Ishikawa (cell line): ENCODE measurements at regions not wholly inside any gene's neighbourhood (a gene's known extent, or its start where the extent isn't known, plus 50 kb on each side); places are given as distances from the start of the nearest gene placed in this dataset.

Experiments used
- CEBPB ChIP-seq: IDR thresholded peaks from 2 replicates; pipeline ENCODE4 v1.6.1; 2012
- CREB1 ChIP-seq: IDR thresholded peaks from 2 replicates; pipeline ENCODE4 v1.6.1; 2012; ENCODE audit warnings: low read depth
- EGR1 ChIP-seq: IDR thresholded peaks from 2 replicates; pipeline ENCODE4 v1.6.1; 2012
- EP300 ChIP-seq: IDR thresholded peaks from 2 replicates; pipeline ENCODE4 v1.6.1; 2012; ENCODE audit warnings: borderline replicate concordance
- FOXM1 ChIP-seq: IDR thresholded peaks from 2 replicates; pipeline ENCODE4 v1.6.1; 2012; ENCODE audit warnings: low read depth, borderline replicate concordance
- NFIC ChIP-seq: IDR thresholded peaks from 2 replicates; pipeline ENCODE4 v1.6.1; 2012
- RAD21 ChIP-seq: IDR thresholded peaks from 2 replicates; pipeline ENCODE4 v1.6.1; 2012; ENCODE audit warnings: low read depth
- TAF1 ChIP-seq: IDR thresholded peaks from 2 replicates; pipeline ENCODE4 v1.6.1; 2012; ENCODE audit warnings: low read depth, mild to moderate bottlenecking
- TCF12 ChIP-seq: IDR thresholded peaks from 2 replicates; pipeline ENCODE4 v1.6.1; 2012; ENCODE audit warnings: low read depth
- TEAD4 ChIP-seq: IDR thresholded peaks from 2 replicates; pipeline ENCODE4 v1.6.1; 2012
- YY1 ChIP-seq: IDR thresholded peaks from 2 replicates; pipeline ENCODE4 v1.6.1; 2012; ENCODE audit warnings: low read depth
- ZBTB7A ChIP-seq: IDR thresholded peaks from 2 replicates; pipeline ENCODE4 v1.6.1; 2012; ENCODE audit warnings: low read depth
- TF ChIP-seq, protein P1 (sequence below): IDR thresholded peaks from 2 replicates; pipeline ENCODE4 v1.6.1; 2012
- TF ChIP-seq, protein P2 (sequence below): IDR thresholded peaks from 2 replicates; pipeline ENCODE4 v1.6.1; 2012; ENCODE audit warnings: low read depth, mild to moderate bottlenecking
- TF ChIP-seq, protein P3 (sequence below): IDR thresholded peaks from 2 replicates; pipeline ENCODE4 v1.6.1; 2012

DNA sequence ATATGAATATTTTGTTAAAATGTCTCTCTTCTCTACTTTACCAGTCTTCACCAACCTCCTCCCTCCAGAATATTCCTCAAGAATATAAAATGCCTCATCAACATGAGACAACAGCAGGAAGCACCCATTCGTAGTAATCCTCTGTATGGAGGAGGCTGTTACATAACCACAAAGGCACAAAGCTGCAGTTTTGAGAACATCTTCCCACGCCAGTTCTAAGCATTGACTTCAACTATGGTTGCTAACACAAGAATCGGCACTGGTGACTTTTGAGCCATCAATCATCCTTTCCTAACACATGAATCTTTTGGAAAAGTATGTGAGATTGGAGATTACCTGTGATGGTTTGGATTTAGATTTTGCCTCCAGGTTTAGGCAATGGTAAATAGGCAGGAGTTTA, 54.9 kb upstream of the CYP1B1 start:
- TF ChIP-seq TEAD4 (no peak), TAF1 (no peak)
- TF ChIP-seq, protein P1, sequence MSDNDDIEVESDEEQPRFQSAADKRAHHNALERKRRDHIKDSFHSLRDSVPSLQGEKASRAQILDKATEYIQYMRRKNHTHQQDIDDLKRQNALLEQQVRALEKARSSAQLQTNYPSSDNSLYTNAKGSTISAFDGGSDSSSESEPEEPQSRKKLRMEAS: no peak
- TF ChIP-seq, protein P2, sequence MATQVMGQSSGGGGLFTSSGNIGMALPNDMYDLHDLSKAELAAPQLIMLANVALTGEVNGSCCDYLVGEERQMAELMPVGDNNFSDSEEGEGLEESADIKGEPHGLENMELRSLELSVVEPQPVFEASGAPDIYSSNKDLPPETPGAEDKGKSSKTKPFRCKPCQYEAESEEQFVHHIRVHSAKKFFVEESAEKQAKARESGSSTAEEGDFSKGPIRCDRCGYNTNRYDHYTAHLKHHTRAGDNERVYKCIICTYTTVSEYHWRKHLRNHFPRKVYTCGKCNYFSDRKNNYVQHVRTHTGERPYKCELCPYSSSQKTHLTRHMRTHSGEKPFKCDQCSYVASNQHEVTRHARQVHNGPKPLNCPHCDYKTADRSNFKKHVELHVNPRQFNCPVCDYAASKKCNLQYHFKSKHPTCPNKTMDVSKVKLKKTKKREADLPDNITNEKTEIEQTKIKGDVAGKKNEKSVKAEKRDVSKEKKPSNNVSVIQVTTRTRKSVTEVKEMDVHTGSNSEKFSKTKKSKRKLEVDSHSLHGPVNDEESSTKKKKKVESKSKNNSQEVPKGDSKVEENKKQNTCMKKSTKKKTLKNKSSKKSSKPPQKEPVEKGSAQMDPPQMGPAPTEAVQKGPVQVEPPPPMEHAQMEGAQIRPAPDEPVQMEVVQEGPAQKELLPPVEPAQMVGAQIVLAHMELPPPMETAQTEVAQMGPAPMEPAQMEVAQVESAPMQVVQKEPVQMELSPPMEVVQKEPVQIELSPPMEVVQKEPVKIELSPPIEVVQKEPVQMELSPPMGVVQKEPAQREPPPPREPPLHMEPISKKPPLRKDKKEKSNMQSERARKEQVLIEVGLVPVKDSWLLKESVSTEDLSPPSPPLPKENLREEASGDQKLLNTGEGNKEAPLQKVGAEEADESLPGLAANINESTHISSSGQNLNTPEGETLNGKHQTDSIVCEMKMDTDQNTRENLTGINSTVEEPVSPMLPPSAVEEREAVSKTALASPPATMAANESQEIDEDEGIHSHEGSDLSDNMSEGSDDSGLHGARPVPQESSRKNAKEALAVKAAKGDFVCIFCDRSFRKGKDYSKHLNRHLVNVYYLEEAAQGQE: no peak

DNA sequence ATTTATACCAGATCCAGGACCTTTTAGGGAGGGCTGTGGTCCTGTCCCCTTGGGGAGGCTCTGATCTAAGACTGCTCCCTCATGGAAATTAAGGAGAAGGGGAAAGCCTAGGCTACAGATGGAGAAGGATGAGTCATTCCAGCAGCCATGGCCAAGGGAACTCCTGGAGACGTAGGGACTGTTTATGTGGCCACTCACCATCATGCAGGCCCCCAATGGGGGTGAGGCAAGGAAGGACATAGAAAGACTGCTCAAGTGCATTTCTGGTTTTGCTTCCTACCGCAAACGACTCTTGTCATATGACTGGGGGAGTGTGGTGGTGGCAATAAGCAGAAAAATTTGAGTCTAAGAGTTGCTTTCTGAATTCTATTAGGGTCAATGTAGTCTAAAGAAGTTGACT, 54.0 kb upstream of the CYP1B1 start:
- no peak for TF ChIP-seq ZBTB7A
- TF ChIP-seq NFIC: no peak
- TF ChIP-seq, protein P3, sequence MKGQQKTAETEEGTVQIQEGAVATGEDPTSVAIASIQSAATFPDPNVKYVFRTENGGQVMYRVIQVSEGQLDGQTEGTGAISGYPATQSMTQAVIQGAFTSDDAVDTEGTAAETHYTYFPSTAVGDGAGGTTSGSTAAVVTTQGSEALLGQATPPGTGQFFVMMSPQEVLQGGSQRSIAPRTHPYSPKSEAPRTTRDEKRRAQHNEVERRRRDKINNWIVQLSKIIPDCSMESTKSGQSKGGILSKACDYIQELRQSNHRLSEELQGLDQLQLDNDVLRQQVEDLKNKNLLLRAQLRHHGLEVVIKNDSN: no peak
- TF ChIP-seq CREB1: no peak
- no peak for TF ChIP-seq TCF12
- TF ChIP-seq EP300: no peak

DNA sequence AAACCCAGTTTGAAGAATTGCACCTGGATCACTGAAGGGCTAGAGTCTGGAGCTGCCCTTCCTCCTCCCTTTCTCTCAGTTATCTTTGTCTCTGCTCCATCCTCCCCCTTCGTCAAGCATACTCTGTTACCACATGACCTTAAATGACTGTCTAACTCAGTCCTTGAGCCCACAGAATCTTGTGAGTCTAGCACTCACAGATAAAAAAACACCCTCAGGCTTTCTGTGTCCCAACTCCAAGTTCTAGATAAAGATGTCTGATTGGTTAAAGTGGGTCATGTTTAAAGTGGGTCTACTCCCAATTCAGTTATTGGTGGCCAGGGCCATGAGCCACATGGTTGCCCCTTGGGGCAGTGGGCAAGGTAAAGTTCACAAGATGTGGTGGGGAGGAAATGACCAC, 53.5 kb upstream of the CYP1B1 start:
- TF ChIP-seq FOXM1: no peak
- no peak for TF ChIP-seq TEAD4
- TF ChIP-seq CEBPB: no peak
- TF ChIP-seq TAF1: no peak
- TF ChIP-seq NFIC: no peak
- no peak for TF ChIP-seq CREB1
- no peak for TF ChIP-seq EP300
- TF ChIP-seq YY1: no peak
- TF ChIP-seq, protein P1: no peak
- TF ChIP-seq, protein P2: no peak
- TF ChIP-seq, protein P3: no peak
- no peak for TF ChIP-seq RAD21
- no peak for TF ChIP-seq ZBTB7A
- TF ChIP-seq EGR1: no peak
- no peak for TF ChIP-seq TCF12

DNA sequence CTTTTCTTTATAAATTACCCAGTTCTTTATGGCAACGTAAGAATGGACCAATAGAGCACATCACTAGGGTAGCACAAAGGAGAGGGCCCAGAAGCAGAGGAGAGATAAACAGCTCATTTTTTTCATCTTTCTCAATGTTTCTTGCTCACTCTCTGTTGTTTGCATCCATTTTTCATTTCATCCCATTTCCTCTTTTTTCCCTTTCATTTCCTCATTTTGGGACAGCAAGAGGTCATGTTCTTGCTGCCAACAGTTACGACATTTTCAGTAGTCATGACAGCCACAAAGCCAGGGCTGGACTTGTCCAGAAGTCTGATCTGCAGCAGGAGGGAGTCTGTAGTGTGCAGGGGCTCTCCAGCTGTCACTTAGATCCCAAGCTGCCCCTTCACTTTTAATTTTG, 52.7 kb upstream of the CYP1B1 start:
- TF ChIP-seq TEAD4 (no peak), CEBPB (no peak), TCF12 (no peak)
- TF ChIP-seq, protein P2: no peak

DNA sequence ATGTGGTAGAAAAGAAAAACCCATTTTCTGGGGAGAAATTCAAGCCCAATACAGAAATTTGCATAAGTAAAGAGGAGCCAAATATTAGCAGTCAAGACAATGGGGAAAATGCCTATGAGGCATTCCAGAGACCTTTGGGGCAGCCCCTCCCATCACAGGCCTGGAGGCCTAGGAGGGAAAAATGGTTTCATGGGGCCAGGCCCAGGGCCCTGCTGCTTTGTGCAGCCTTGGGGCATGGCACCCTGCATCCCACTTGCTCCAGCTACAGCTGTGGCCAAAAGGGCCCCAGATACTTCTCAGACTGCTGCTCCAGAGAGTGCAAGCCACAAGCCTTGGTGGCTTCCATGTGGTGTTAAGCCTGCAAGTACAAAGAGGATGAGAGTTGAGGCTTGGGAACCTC, 51.3 kb upstream of the CYP1B1 start:
- TF ChIP-seq, protein P3: no peak
- TF ChIP-seq TCF12 (no peak), NFIC (no peak), TAF1 (no peak), YY1 (no peak)
